DLD1 (cell line): ENCODE measurements at regions not wholly inside any gene's neighbourhood (a gene's known extent, or its start where the extent isn't known, plus 50 kb on each side); places are given as distances from the start of the nearest gene placed in this dataset.

Experiments
- in situ Hi-C: cut with HindIII; loops from 2 replicates; pipeline ENCODE4 v1.10.0; 2017; ENCODE audit warnings: low sequenced_read_pairs

GRCh38 chr15:93299675-93300074 is 210.7 kb upstream of the RGMA start:
- in situ Hi-C loops = no loop called here

GRCh38 chr15:93298901-93299300 is 209.9 kb upstream of the RGMA start:
- in situ Hi-C loops = no loop called here

GRCh38 chr15:93296759-93297500 is 207.9 kb upstream of the RGMA start:
- in situ Hi-C loops = no loop called here

- in situ Hi-C loops = no loop called here
Observed at GRCh38 chr15:93294896-93295295, 205.9 kb upstream of the RGMA start.

GRCh38 chr15:93294066-93294465 is 205.1 kb upstream of the RGMA start:
- in situ Hi-C loops = no loop called here

- in situ Hi-C loops = no loop called here
Observed at GRCh38 chr15:93291380-93291779, 202.4 kb upstream of the RGMA start.

- in situ Hi-C loops = no loop called here
Observed at GRCh38 chr15:93290618-93290946, 201.6 kb upstream of the RGMA start.

- in situ Hi-C loops = no loop called here
Observed at GRCh38 chr15:93289941-93290617, 201.1 kb upstream of the RGMA start.

- in situ Hi-C loops = no loop called here
Observed at GRCh38 chr15:93288728-93289294, 199.8 kb upstream of the RGMA start.

- in situ Hi-C loops = no loop called here
Observed at GRCh38 chr15:93286446-93286845, 197.4 kb upstream of the RGMA start.

- in situ Hi-C loops = no loop called here
Observed at GRCh38 chr15:93283854-93284253, 194.8 kb upstream of the RGMA start.

- in situ Hi-C loops = no loop called here
Observed at GRCh38 chr15:93282808-93283207, 193.8 kb upstream of the RGMA start.

- in situ Hi-C loops = no loop called here
Observed at GRCh38 chr15:93278783-93279182, 189.8 kb upstream of the RGMA start.

- in situ Hi-C loops = no loop called here
Observed at GRCh38 chr15:93278006-93278405, 189.0 kb upstream of the RGMA start.

- in situ Hi-C loops = no loop called here
Observed at GRCh38 chr15:93274257-93274656, 185.2 kb upstream of the RGMA start.

- in situ Hi-C loops = no loop called here
Observed at GRCh38 chr15:93271871-93272270, 182.9 kb upstream of the RGMA start.

- in situ Hi-C loops = no loop called here
Observed at GRCh38 chr15:93270937-93271467, 182.0 kb upstream of the RGMA start.

- in situ Hi-C loops = no loop called here
Observed at GRCh38 chr15:93268066-93268465, 179.1 kb upstream of the RGMA start.

GRCh38 chr15:93266291-93266690 is 177.3 kb upstream of the RGMA start:
- in situ Hi-C loops = no loop called here

- in situ Hi-C loops = no loop called here
Observed at GRCh38 chr15:93265111-93265556, 176.1 kb upstream of the RGMA start.

- in situ Hi-C loops = no loop called here
Observed at GRCh38 chr15:93261845-93262244, 172.8 kb upstream of the RGMA start.

- in situ Hi-C loops = no loop called here
Observed at GRCh38 chr15:93257920-93258319, 168.9 kb upstream of the RGMA start.
